HL-60 (cell line): ENCODE measurements at regions not wholly inside any gene's neighbourhood (a gene's known extent, or its start where the extent isn't known, plus 50 kb on each side); places are given as distances from the start of the nearest gene placed in this dataset.

ENCODE experiments used
- CTCF ChIP-seq: IDR thresholded peaks from one replicate; pipeline ENCODE4 v1.5.1; 2011; ENCODE audit warnings: low read length, control low read depth, inconsistent platforms; ENCODE audit not compliant: insufficient read depth
- GABPA ChIP-seq: IDR thresholded peaks from 2 replicates; pipeline ENCODE4 v1.6.1; 2012; ENCODE audit warnings: low read depth
- POLR2AphosphoS5 ChIP-seq: IDR thresholded peaks from 2 replicates; pipeline ENCODE4 v1.6.1; 2012; ENCODE audit warnings: low read depth
- REST ChIP-seq: IDR thresholded peaks from 2 replicates; pipeline ENCODE4 v1.6.1; 2012; ENCODE audit warnings: low read depth; ENCODE audit not compliant: insufficient replicate concordance
- SPI1 ChIP-seq: IDR thresholded peaks from 2 replicates; pipeline ENCODE4 v1.6.1; 2012; ENCODE audit warnings: low read depth, mild to moderate bottlenecking, borderline replicate concordance

- no peak for TF ChIP-seq REST
- no peak for TF ChIP-seq CTCF
- no peak for TF ChIP-seq POLR2AphosphoS5
- TF ChIP-seq GABPA, result no peak
- no peak for TF ChIP-seq SPI1
Measured at GRCh38 chr13:55613429-55614187, 1527.1 kb upstream of the PRR20A start.
